Tibial nerve (tissue), 4 donors: ENCODE measurements at regions not wholly inside any gene's neighbourhood (a gene's known extent, or its start where the extent isn't known, plus 50 kb on each side); places are given as distances from the start of the nearest gene placed in this dataset.

Experiments used
- DNase-seq, 2 donors: peaks; one replicate each; pipeline ENCODE4 v3.0.0-alpha.2; 2019; ENCODE audit warnings: low spot score in 2 of 2
- H3K27ac ChIP-seq, 4 donors: fragments of 200-600 bp; sonication (generic) in 3 of 4; one replicate each; pipeline ENCODE4 v1.5.1; 2017 to 2019; ENCODE audit warnings: mild to moderate bottlenecking in 1 of 4
- H3K27me3 ChIP-seq, 2 donors: fragments of 200-600 bp; sonication (generic) in 1 of 2; one replicate each; pipeline versions ENCODE4 v1.5.1 to v1.6.0; 2017 to 2019
- H3K36me3 ChIP-seq, 3 donors: fragments of 200-600 bp; sonication (generic); one replicate each; pipeline ENCODE4 v1.5.1; 2018 to 2019
- H3K4me1 ChIP-seq, 4 donors: fragments of 200-600 bp; sonication (generic) in 3 of 4; one replicate each; pipeline ENCODE4 v1.5.1; 2017 to 2019
- H3K4me3 ChIP-seq, 4 donors: fragments of 200-600 bp; sonication (generic) in 3 of 4; one replicate each; pipeline ENCODE4 v1.5.1; 2017 to 2019; ENCODE audit warnings: mild to moderate bottlenecking in 1 of 4, moderate library complexity in 1 of 4
- H3K9me3 ChIP-seq, 4 donors: fragments of 200-600 bp; sonication (generic) in 3 of 4; one replicate each; pipeline ENCODE4 v1.5.1; 2017 to 2019
- CTCF ChIP-seq, 5 experiments: fragments of 200-600 bp in 3 of 5; fragments of 450-650 bp in 2 of 5; sonication (generic) in 3 of 5; IDR thresholded peaks; one replicate each; pipeline ENCODE4 v1.5.1; 2016 to 2019; ENCODE audit warnings: antibody characterized with exemption in 5 of 5, mild to moderate bottlenecking in 3 of 5, moderate library complexity in 2 of 5
- EP300 ChIP-seq, 2 donors: sonication (generic); formaldehyde crosslinking; IDR thresholded peaks; one replicate each; pipeline ENCODE4 v1.6.1; 2017; ENCODE audit warnings: antibody characterized with exemption in 2 of 2, mild to moderate bottlenecking in 1 of 2
- POLR2A ChIP-seq, 2 donors: fragments of 450-650 bp; IDR thresholded peaks; one replicate each; pipeline ENCODE4 v1.6.1; 2017; ENCODE audit warnings: antibody characterized with exemption in 2 of 2, mild to moderate bottlenecking in 2 of 2, moderate library complexity in 2 of 2
- WGBS, 2 donors: methylation state at CpG; one replicate each; pipeline ENCODE4 v1.1.5; 2018; 5-methylcytosine and 5-hydroxymethylcytosine counted together

DNA sequence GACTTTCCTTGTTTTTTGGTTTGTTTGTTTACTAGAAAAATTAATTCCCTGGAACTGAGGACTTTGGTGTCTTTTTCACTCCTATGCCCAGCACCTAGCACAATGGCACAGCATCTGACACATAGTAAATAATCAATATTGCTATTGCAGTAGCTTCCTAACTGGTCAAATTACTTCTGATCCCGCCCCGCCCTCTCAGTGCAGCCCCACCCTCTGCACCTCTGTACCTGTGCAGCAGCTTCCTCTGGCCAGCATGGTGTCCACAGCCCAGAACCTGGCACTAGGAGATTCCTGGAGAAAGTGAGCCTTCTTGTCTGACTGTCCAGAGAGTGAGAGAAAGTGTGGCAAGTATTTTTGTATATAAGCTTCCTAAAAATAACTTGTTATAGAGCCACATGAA lies 343.2 kb downstream of the ZNF608 start:
- Histone ChIP-seq H3K4me1 (peaks cover 0 to 31% (median 7%) of the 10 kb centered on the region in 4 donors), H3K27ac (no peak overlapping the region), H3K4me3 (no peak overlapping the region), H3K36me3 (no peaks in the 10 kb centered on the region), H3K9me3 (no peaks in the 10 kb centered on the region), H3K27me3 (no peaks in the 10 kb centered on the region)
- 97% methylated on average over 2 of the region's 2 CpGs for WGBS, 2 donors
- DNase-seq, result no peak
- TF ChIP-seq CTCF (IDR thresholded peaks at IDR 0.05) (no peak), POLR2A (IDR thresholded peaks at IDR 0.05) (no peak), EP300 (IDR thresholded peaks at IDR 0.05) (no peak)

- WGBS, 2 donors, result 31 to 36% methylated on average over 3 of the region's 3 CpGs
- Histone ChIP-seq H3K4me1 (peaks cover 0 to 34% (median 9%) of the 10 kb centered on the region in 4 donors), H3K4me3 (no peak overlapping the region), H3K27me3 (no peaks in the 10 kb centered on the region), H3K27ac (peak overlapping the region in 2 of 4 donors; percentile 15 to 53), H3K9me3 (no peaks in the 10 kb centered on the region), H3K36me3 (no peaks in the 10 kb centered on the region)
- DNase-seq, result peak in 1 of 2 donors; percentile 29
- TF ChIP-seq EP300 (IDR thresholded peaks at IDR 0.05), result peak in 1 of 2 donors; percentile 65
- TF ChIP-seq POLR2A (IDR thresholded peaks at IDR 0.05), result no peak
These were observed 344.3 kb downstream of the ZNF608 start for GRCh38 chr5:124402144-124402581.

GRCh38 chr5:124401476-124402143 lies 344.8 kb downstream of the ZNF608 start:
- no peaks in the 10 kb centered on the region for H3K27me3 ChIP-seq
- no peaks in the 10 kb centered on the region for H3K36me3 ChIP-seq
- DNase-seq, result no peak
- no peaks in the 10 kb centered on the region for H3K9me3 ChIP-seq
- H3K4me1 ChIP-seq, result peaks cover 0 to 34% (median 9%) of the 10 kb centered on the region in 4 donors
- H3K27ac ChIP-seq, result peak overlapping the region in 2 of 4 donors; percentile 15 to 53
- 71 to 77% methylated on average over 6 of the region's 6 CpGs for WGBS, 2 donors
- TF ChIP-seq POLR2A (IDR thresholded peaks at IDR 0.05), result no peak
- no peak for TF ChIP-seq EP300 (IDR thresholded peaks at IDR 0.05)
- no peak for TF ChIP-seq CTCF (IDR thresholded peaks at IDR 0.05)
- H3K4me3 ChIP-seq, result no peak overlapping the region

DNA sequence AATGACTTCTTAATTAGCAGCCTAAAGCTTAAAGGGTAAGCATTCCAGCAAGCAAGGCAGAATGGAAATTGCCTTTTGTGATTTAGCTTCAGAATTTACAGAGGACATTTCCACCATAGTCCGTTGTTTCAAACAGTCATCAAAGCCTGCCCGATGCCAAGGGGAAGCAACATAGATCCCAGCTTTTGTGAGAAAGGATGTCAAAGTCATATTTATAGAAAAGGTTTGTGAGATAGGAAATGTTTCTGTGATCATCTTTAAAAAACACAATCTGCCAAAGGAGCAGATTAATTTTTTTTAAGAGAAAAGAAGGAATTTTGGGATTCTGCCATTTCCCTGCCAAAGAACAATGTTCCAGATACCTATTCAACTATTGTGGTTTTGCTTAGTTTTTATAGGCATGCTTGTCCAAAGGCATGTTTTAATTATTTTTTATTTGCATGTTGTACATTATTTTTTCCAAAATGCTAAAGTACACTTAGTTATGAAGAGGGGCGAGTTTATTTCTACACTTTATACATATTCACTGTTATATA lies 346.9 kb downstream of the ZNF608 start:
- WGBS, 2 donors, result 64 to 70% methylated on average over 3 of the region's 3 CpGs
- Histone ChIP-seq H3K9me3 (no peaks in the 10 kb centered on the region), H3K36me3 (no peaks in the 10 kb centered on the region), H3K4me1 (peaks cover 0 to 38% (median 9%) of the 10 kb centered on the region in 4 donors), H3K27ac (no peak overlapping the region), H3K4me3 (no peak overlapping the region), H3K27me3 (no peaks in the 10 kb centered on the region)
- TF ChIP-seq CTCF (IDR thresholded peaks at IDR 0.05) (no peak), POLR2A (IDR thresholded peaks at IDR 0.05) (no peak), EP300 (IDR thresholded peaks at IDR 0.05) (no peak)
- no peak for DNase-seq

- no peak overlapping the region for H3K27ac ChIP-seq
- no peaks in the 10 kb centered on the region for H3K9me3 ChIP-seq
- 35 to 38% methylated on average over 2 of the region's 2 CpGs for WGBS, 2 donors
- H3K36me3 ChIP-seq, result no peaks in the 10 kb centered on the region
- no peaks in the 10 kb centered on the region for H3K27me3 ChIP-seq
- no peak overlapping the region for H3K4me3 ChIP-seq
- no peak for DNase-seq
- H3K4me1 ChIP-seq, result peaks cover 0 to 38% (median 9%) of the 10 kb centered on the region in 4 donors
- no peak for TF ChIP-seq EP300 (IDR thresholded peaks at IDR 0.05)
- TF ChIP-seq CTCF (IDR thresholded peaks at IDR 0.05), result no peak
- TF ChIP-seq POLR2A (IDR thresholded peaks at IDR 0.05), result no peak
These were observed 348.0 kb downstream of the ZNF608 start for GRCh38 chr5:124398460-124398859.
